ENCODE measurements at regions not wholly inside any gene's neighbourhood (a gene's known extent, or its start where the extent isn't known, plus 50 kb on each side); places are given as distances from the start of the nearest gene placed in this dataset.

DNA sequence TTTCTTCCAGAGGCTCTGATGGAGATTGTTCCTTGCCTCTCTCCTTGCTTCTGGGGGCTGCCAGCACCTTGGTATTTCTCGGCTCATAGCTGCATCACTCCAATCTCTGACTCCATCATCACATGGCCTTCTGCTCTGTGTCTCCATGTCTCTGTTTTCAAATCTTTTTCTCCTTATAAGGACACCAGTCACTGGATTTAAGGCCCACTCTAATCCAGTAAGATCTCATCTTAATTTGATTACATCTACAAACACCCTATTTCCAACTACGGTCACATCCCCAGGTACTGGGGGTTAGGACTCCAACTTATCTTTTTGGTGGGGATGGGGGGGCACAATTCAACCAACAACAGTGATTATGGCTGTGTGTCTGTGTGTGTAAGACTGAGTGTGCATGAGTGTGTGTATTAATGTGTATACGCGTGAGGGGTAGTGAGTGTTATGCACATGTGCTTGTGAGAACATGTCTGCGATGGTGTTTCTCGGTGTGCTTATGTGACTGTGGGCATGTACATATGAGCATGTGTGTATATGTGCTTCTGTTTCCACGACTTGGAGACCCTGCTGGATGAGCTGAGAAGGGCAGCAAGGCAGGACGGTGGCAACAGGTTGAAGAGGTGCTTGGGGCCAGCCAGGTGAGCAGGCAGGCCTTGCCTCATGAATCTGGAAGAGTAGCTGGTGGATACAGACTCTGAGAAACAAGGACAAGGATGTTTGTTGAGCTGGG lies 130.5 kb downstream of the MRPL14 start:
- no peaks in the 10 kb centered on the region for H3K36me3 ChIP-seq
- no peaks in the 10 kb centered on the region for H3K9me3 ChIP-seq
- intact Hi-C loops (cut with DNase I), result no loop called here
- DNase-seq, result peak; percentile 42
- TF ChIP-seq POLR2A (IDR thresholded peaks at IDR 0.05) (no peak), POLR2AphosphoS5 (IDR thresholded peaks at IDR 0.05) (no peak), EP300 (IDR thresholded peaks at IDR 0.05) (no peak)
- TF ChIP-seq, protein P1, sequence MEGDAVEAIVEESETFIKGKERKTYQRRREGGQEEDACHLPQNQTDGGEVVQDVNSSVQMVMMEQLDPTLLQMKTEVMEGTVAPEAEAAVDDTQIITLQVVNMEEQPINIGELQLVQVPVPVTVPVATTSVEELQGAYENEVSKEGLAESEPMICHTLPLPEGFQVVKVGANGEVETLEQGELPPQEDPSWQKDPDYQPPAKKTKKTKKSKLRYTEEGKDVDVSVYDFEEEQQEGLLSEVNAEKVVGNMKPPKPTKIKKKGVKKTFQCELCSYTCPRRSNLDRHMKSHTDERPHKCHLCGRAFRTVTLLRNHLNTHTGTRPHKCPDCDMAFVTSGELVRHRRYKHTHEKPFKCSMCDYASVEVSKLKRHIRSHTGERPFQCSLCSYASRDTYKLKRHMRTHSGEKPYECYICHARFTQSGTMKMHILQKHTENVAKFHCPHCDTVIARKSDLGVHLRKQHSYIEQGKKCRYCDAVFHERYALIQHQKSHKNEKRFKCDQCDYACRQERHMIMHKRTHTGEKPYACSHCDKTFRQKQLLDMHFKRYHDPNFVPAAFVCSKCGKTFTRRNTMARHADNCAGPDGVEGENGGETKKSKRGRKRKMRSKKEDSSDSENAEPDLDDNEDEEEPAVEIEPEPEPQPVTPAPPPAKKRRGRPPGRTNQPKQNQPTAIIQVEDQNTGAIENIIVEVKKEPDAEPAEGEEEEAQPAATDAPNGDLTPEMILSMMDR (IDR thresholded peaks at IDR 0.05), result no peak
- peak overlapping the region in 3 of 4 donors; percentile 49 to 71 (median 51) for H3K27ac ChIP-seq
- WGBS, 2 donors, result 85 to 88% methylated on average over 8 of the region's 8 CpGs
- H3K4me3 ChIP-seq, result no peak overlapping the region
- peaks cover 0 to 7% (median 2%) of the 10 kb centered on the region in 4 donors for H3K4me1 ChIP-seq
- peaks cover 0 to 8% (median 2%) of the 10 kb centered on the region in 3 donors for H3K27me3 ChIP-seq

DNA sequence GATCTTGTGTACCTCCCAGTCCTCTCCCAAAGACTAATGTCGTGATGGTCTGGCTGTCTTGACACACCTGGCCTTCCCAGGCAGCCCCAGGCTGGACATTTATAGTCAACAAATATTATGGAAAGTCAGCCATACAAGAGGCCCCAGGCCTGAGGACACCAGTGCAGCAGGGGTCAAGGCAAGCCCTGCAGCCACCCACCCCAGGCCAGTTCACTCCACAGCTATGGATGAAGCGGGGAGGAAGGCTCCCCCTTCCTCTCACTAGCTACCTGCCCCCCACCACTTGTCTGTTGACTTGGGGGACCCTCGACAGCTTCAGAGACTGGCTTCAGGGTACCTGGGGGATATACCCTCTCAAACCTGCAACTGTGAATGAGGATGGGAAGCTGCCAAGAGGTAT lies 132.1 kb downstream of the MRPL14 start:
- intact Hi-C loops (cut with DNase I), result no loop called here
- H3K27me3 ChIP-seq, result no peaks in the 10 kb centered on the region
- DNase-seq, result peak; percentile 36
- H3K9me3 ChIP-seq, result no peaks in the 10 kb centered on the region
- H3K36me3 ChIP-seq, result no peaks in the 10 kb centered on the region
- 89 to 95% methylated on average over 3 of the region's 3 CpGs for WGBS, 2 donors
- TF ChIP-seq POLR2A (IDR thresholded peaks at IDR 0.05) (no peak), EP300 (IDR thresholded peaks at IDR 0.05) (no peak), POLR2AphosphoS5 (IDR thresholded peaks at IDR 0.05) (no peak)
- TF ChIP-seq, protein P1 (IDR thresholded peaks at IDR 0.05), result no peak
- peaks cover 0 to 20% (median 15%) of the 10 kb centered on the region in 4 donors for H3K4me1 ChIP-seq
- H3K4me3 ChIP-seq, result no peak overlapping the region
- H3K27ac ChIP-seq, result no peak overlapping the region

DNA sequence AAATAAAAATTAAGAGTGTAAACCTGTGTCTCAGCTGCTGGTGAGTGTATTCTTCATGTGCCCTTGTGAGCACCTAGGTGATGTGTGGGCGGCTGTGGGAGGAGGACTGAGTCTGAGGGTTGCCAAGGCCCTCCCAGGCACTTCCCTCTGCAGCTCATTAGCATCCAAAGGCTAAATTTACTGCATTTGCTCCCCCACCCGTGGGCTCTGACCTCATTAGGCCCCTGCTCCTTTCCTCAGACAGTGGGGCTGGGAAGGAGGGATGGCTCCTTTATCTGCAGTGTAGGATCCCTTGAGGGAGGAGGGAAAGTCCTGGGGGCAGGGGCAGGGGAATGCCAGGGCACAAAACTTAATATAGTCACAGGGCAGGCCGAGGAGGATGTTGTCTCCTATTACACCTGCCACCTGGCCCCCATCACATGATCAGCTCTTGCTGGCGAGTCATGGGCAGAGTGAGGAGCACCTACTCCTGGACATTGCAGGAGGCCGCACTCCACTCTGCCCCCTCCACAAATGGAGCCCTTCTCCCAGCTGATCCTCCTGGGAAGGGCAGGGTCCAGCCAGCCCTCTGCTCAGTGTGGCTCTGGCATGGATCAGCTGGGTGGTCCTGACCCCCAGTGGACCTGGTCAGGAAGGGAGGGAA lies 133.2 kb downstream of the MRPL14 start:
- Histone ChIP-seq H3K9me3 (no peaks in the 10 kb centered on the region), H3K27me3 (no peaks in the 10 kb centered on the region), H3K4me1 (peaks cover 0 to 27% (median 19%) of the 10 kb centered on the region in 4 donors), H3K36me3 (no peaks in the 10 kb centered on the region), H3K27ac (no peak overlapping the region), H3K4me3 (no peak overlapping the region)
- TF ChIP-seq EP300 (IDR thresholded peaks at IDR 0.05), result no peak
- TF ChIP-seq, protein P1 (IDR thresholded peaks at IDR 0.05), result no peak
- TF ChIP-seq POLR2AphosphoS5 (IDR thresholded peaks at IDR 0.05), result no peak
- TF ChIP-seq POLR2A (IDR thresholded peaks at IDR 0.05), result no peak
- peak; percentile 40 for DNase-seq
- 58 to 67% methylated on average over 5 of the region's 5 CpGs for WGBS, 2 donors
- intact Hi-C loops (cut with DNase I), result no loop called here

DNA sequence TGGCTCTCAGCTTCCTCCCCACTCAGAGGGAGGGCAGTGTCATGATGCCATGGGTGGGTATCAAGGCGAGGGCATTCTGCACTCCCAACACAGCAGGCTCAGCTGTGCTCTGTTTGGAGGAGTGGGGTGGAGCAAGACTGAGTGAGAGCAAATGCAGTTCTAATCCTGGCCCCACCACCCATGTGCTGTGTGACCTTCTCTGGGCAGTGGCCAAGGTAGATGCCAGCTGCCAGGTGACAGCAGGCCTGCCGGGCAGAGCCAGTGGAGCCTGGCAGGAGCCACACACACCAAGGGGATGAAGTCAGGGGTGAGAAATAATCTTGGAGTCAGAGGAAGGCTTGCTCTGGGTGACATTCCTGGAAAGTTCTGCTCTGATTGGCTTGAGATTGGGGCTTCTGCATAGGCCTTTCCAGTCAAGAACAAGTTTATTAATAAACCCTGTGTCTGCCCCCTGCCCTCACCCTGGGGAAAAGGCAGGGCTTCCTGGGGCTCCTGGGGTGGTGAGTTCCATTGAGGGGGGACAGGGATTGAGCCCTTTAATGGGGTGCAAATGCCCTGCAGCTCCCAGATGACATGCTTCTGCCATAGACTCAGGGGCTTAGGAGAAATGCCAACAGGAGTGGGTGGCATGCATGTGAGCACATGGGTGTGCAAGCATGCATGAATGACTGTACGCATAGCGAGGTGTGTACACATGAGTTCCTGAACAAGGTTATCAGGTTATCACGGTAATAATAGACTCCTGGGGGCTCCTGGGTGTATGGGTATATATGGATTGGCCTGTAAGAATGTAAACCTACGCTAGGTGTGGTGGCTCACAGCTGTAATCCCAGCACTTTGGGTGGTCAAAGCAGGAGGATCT lies 134.2 kb downstream of the MRPL14 start:
- no peaks in the 10 kb centered on the region for H3K9me3 ChIP-seq
- H3K4me1 ChIP-seq, result peaks cover 0 to 27% (median 19%) of the 10 kb centered on the region in 4 donors
- TF ChIP-seq, protein P1 (IDR thresholded peaks at IDR 0.05), result no peak
- TF ChIP-seq POLR2AphosphoS5 (IDR thresholded peaks at IDR 0.05) (no peak), POLR2A (IDR thresholded peaks at IDR 0.05) (no peak), EP300 (IDR thresholded peaks at IDR 0.05) (no peak)
- H3K36me3 ChIP-seq, result no peaks in the 10 kb centered on the region
- intact Hi-C loops (cut with DNase I), result no loop called here
- no peaks in the 10 kb centered on the region for H3K27me3 ChIP-seq
- 68 to 86% methylated on average over 6 of the region's 6 CpGs for WGBS, 2 donors
- H3K4me3 ChIP-seq, result no peak overlapping the region
- H3K27ac ChIP-seq, result no peak overlapping the region
- DNase-seq, result peak; percentile 46

Data from sigmoid colon (tissue), 6 donors.